GM12878 (cell line): ENCODE measurements at regions not wholly inside any gene's neighbourhood (a gene's known extent, or its start where the extent isn't known, plus 50 kb on each side); places are given as distances from the start of the nearest gene placed in this dataset.

Experiments
- ATAC-seq: fragments of 200-7000 bp; cut with Tn5 transposase; 3 replicates; pipeline ENCODE4 v1.9.1; 2020; ENCODE audit warnings: mild to moderate bottlenecking, moderate library complexity
- BruUV-seq: library from RNA; stranded (reverse); fragments of 400-500 nt; replicated peaks from 2 replicates; lab custom pipeline; 2021; lab: Mats Ljungman, UMichigan
- CTCF ChIA-PET: fragments of 300-600 bp; sonication (Branson Sonifier 250); formaldehyde crosslinking; extraction: SDS; loops from one replicate; lab custom pipeline; 2021; ENCODE audit warnings: inconsistent platforms; lab: Yijun Ruan, JAX
- POLR2A ChIA-PET: fragments of 350-600 bp; formaldehyde crosslinking; extraction: SDS; loops from one replicate; lab custom pipeline; 2021; ENCODE audit warnings: inconsistent platforms; lab: Charles Lee
- RAD21 ChIA-PET: fragments of 300-600 bp; sonication (Branson Sonifier 250); formaldehyde crosslinking; loops from one replicate; lab custom pipeline; 2023; ENCODE audit warnings: antibody characterized with exemption; ENCODE audit not compliant: unreplicated experiment; lab: Charles Lee
- SMC1A ChIA-PET: fragments of 300-600 bp; sonication (Branson Sonifier 250); formaldehyde crosslinking; loops from one replicate; lab custom pipeline; 2023; ENCODE audit not compliant: unreplicated experiment, uncharacterized antibody; lab: Charles Lee
- DNase-seq: peaks from one replicate; pipeline ENCODE4 v3.0.0-alpha.2; 2011; ENCODE audit warnings: low read depth, low spot score
- FAIRE-seq: peaks from 3 replicates; lab custom pipeline; 2011; peaks lifted over from hg19 to GRCh38; lab: Jason Lieb, UNC
- H2AFZ ChIP-seq: 2 replicates; pipeline ENCODE4 v1.6.0; 2011; ENCODE audit warnings: low read depth, low read length, control low read depth; ENCODE audit not compliant: control insufficient read depth
- H3K27ac ChIP-seq: 2 replicates; pipeline ENCODE4 v1.5.1; 2011; ENCODE audit warnings: control low read depth; ENCODE audit not compliant: control insufficient read depth, insufficient read depth
- H3K27me3 ChIP-seq, 2 experiments: replicated peaks in 1 of 2; 2 replicates each; pipeline versions ENCODE4 v1.6.0 to v1.6.1; 2011; ENCODE audit warnings: low read length in 1 of 2; ENCODE audit not compliant: control insufficient read depth in 2 of 2, insufficient read depth in 2 of 2
- H3K36me3 ChIP-seq, 2 experiments: 2 replicates each; pipeline ENCODE4 v1.5.1; 2011; ENCODE audit warnings: low read length in 1 of 2; ENCODE audit not compliant: control insufficient read depth in 2 of 2, insufficient read depth in 2 of 2
- H3K4me1 ChIP-seq: 2 replicates; pipeline ENCODE4 v1.6.1; 2011; ENCODE audit warnings: mild to moderate bottlenecking, low read length, moderate library complexity, mixed read lengths; ENCODE audit not compliant: control insufficient read depth, insufficient read depth
- H3K4me2 ChIP-seq: 2 replicates; pipeline ENCODE4 v1.6.0; 2011; ENCODE audit warnings: control low read depth; ENCODE audit not compliant: control insufficient read depth, insufficient read depth
- H3K4me3 ChIP-seq: fragments of 200-600 bp; sonication (generic); 2 replicates; pipeline ENCODE4 v1.5.1; 2016
- H3K79me2 ChIP-seq: 2 replicates; pipeline ENCODE4 v1.6.0; 2011; ENCODE audit warnings: low read length; ENCODE audit not compliant: control insufficient read depth, insufficient read depth
- H3K9ac ChIP-seq: 2 replicates; pipeline ENCODE4 v1.8.0; 2011; ENCODE audit warnings: low read length, control low read depth, mixed read lengths; ENCODE audit not compliant: control insufficient read depth, insufficient read depth
- H3K9me3 ChIP-seq: replicated peaks from 3 replicates; pipeline ENCODE4 v1.5.1; 2011; ENCODE audit warnings: mild to moderate bottlenecking, low read length; ENCODE audit not compliant: control insufficient read depth, insufficient read depth
- H4K20me1 ChIP-seq: 2 replicates; pipeline ENCODE4 v1.6.0; 2011; ENCODE audit not compliant: control insufficient read depth, insufficient read depth
- ASH2L ChIP-seq: fragments of 300-600, 200-600 bp; sonication (generic); IDR thresholded peaks from 2 replicates; pipeline ENCODE4 v1.6.1; 2017; ENCODE audit warnings: low read depth, mild to moderate bottlenecking, borderline replicate concordance
- EP300 ChIP-seq, 2 experiments: fragments of 150-350 bp in 1 of 2; IDR thresholded peaks; 2 replicates each; pipeline ENCODE4 v1.6.1; 2011 to 2012; ENCODE audit warnings: low read depth in 2 of 2, low read length in 2 of 2, borderline replicate concordance in 1 of 2, improper control_type of control experiment in 1 of 2, inconsistent platforms in 1 of 2; ENCODE audit not compliant: control insufficient read depth in 1 of 2
- NFXL1 ChIP-seq: fragments of 450-650 bp; IDR thresholded peaks from 2 replicates; pipeline ENCODE4 v1.6.1; 2017; ENCODE audit warnings: antibody characterized with exemption, mild to moderate bottlenecking, borderline replicate concordance
- SMC3 ChIP-seq: IDR thresholded peaks from 2 replicates; pipeline ENCODE4 v1.6.1; 2011; ENCODE audit warnings: low read length, improper control_type of control experiment, borderline replicate concordance
- TCF3 ChIP-seq: IDR thresholded peaks from 2 replicates; pipeline ENCODE4 v1.6.1; 2012; ENCODE audit warnings: low read depth, mild to moderate bottlenecking, low read length, borderline replicate concordance; ENCODE audit not compliant: insufficient read depth
- WGBS: methylation state at CpG from one replicate; pipeline ENCODE4 v1.1.6; 2016; ENCODE audit warnings: low lambda C conversion rate; ENCODE audit not compliant: insufficient replicate concordance, insufficient coverage; ENCODE audit errors: missing lambda C conversion rate; 5-methylcytosine and 5-hydroxymethylcytosine counted together
- in situ Hi-C: fragments of 300-500 bp; cut with MboI; formaldehyde crosslinking; loops from 9 replicates; pipeline ENCODE4 v1.14.3; 2018; ENCODE audit warnings: mixed read lengths
- intact Hi-C: fragments of 100-400 bp; cut with micrococcal nuclease; formaldehyde crosslinking; loops from one replicate; pipeline ENCODE4 v1.14.2; 2022; ENCODE audit not compliant: unreplicated experiment
- TF ChIP-seq, protein P1 (sequence below): IDR thresholded peaks from 2 replicates; pipeline ENCODE4 v1.6.1; 2012; ENCODE audit warnings: low read length, inconsistent platforms
- TF ChIP-seq, protein P2 (sequence below): fragments of 450-650 bp; IDR thresholded peaks from 2 replicates; pipeline ENCODE4 v1.6.1; 2017; ENCODE audit warnings: mild to moderate bottlenecking, low read depth, inconsistent platforms; ENCODE audit not compliant: poor library complexity, severe bottlenecking
- TF ChIP-seq, protein P3 (sequence below): IDR thresholded peaks from 2 replicates; pipeline ENCODE4 v1.6.1; 2012; ENCODE audit warnings: low read depth, low read length, improper control_type of control experiment

DNA sequence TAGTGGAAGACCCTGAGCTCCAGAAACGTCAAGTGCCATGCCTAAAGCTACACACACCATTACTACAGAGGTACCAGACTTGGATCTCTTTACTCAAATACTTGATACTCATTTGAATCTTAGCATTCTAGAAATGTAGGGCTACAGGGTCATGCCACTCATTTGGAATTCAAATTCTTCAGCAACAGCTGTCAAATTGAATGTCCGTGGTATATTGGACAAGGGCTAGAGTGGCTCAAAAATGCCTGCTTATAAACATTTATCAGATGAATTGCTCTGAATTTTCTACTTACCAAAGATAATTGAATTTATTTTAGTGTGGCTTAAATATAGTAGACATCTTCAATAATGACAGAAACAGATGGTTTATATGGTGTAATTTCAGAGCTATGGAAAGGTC lies 669.7 kb downstream of the SLC4A3 start:
- H3K36me3 ChIP-seq = no peaks in the 10 kb centered on the region
- H3K79me2 ChIP-seq = no peaks in the 10 kb centered on the region
- ChIA-PET RAD21 (no interaction called here), POLR2A (no interaction called here), CTCF (no interaction called here), SMC1A (no interaction called here)
- H3K9ac ChIP-seq = no peak overlapping the region
- TF ChIP-seq, protein P1, sequence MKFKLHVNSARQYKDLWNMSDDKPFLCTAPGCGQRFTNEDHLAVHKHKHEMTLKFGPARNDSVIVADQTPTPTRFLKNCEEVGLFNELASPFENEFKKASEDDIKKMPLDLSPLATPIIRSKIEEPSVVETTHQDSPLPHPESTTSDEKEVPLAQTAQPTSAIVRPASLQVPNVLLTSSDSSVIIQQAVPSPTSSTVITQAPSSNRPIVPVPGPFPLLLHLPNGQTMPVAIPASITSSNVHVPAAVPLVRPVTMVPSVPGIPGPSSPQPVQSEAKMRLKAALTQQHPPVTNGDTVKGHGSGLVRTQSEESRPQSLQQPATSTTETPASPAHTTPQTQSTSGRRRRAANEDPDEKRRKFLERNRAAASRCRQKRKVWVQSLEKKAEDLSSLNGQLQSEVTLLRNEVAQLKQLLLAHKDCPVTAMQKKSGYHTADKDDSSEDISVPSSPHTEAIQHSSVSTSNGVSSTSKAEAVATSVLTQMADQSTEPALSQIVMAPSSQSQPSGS = no peak
- TF ChIP-seq EP300 (IDR thresholded peaks at IDR 0.05; ENCODE audit: borderline replicate concordance in 1 of 2, control insufficient read depth in 1 of 2, low read depth in 2 of 2, low read length in 2 of 2) (no peak), SMC3 (no peak), NFXL1 (no peak), TCF3 (no peak), ASH2L (no peak)
- TF ChIP-seq, protein P2, sequence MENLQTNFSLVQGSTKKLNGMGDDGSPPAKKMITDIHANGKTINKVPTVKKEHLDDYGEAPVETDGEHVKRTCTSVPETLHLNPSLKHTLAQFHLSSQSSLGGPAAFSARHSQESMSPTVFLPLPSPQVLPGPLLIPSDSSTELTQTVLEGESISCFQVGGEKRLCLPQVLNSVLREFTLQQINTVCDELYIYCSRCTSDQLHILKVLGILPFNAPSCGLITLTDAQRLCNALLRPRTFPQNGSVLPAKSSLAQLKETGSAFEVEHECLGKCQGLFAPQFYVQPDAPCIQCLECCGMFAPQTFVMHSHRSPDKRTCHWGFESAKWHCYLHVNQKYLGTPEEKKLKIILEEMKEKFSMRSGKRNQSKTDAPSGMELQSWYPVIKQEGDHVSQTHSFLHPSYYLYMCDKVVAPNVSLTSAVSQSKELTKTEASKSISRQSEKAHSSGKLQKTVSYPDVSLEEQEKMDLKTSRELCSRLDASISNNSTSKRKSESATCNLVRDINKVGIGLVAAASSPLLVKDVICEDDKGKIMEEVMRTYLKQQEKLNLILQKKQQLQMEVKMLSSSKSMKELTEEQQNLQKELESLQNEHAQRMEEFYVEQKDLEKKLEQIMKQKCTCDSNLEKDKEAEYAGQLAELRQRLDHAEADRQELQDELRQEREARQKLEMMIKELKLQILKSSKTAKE = no peak
- TF ChIP-seq, protein P3, sequence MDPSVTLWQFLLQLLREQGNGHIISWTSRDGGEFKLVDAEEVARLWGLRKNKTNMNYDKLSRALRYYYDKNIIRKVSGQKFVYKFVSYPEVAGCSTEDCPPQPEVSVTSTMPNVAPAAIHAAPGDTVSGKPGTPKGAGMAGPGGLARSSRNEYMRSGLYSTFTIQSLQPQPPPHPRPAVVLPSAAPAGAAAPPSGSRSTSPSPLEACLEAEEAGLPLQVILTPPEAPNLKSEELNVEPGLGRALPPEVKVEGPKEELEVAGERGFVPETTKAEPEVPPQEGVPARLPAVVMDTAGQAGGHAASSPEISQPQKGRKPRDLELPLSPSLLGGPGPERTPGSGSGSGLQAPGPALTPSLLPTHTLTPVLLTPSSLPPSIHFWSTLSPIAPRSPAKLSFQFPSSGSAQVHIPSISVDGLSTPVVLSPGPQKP = no peak
- no TSS peak for BruUV-seq
- ATAC-seq = no peak
- no peak for FAIRE-seq
- no peak overlapping the region for H3K27ac ChIP-seq
- WGBS = 38% methylated on average over 2 of the region's 2 CpGs
- no peaks in the 10 kb centered on the region for H3K4me1 ChIP-seq
- no peak overlapping the region for H3K4me3 ChIP-seq
- no peaks in the 10 kb centered on the region for H4K20me1 ChIP-seq
- H3K27me3 ChIP-seq = no peaks in the 10 kb centered on the region
- intact Hi-C loops = no loop called here
- DNase-seq = no peak
- H2AFZ ChIP-seq = no peak overlapping the region
- in situ Hi-C loops = no loop called here
- H3K4me2 ChIP-seq = no peak overlapping the region
- H3K9me3 ChIP-seq = no peaks in the 10 kb centered on the region
